HCT116 (cell line): ENCODE measurements at regions not wholly inside any gene's neighbourhood (a gene's known extent, or its start where the extent isn't known, plus 50 kb on each side); places are given as distances from the start of the nearest gene placed in this dataset.

Experiments
- CTCF ChIP-seq, 3 experiments: fragments of 200-600 bp in 1 of 3; sonication (generic) in 1 of 3; IDR thresholded peaks in 2 of 3; conservative IDR thresholded peaks in 1 of 3; 2 replicates each; pipeline ENCODE4 v1.5.1; 2012 to 2017; ENCODE audit warnings: low read depth in 2 of 3, low read length in 2 of 3, antibody characterized with exemption in 1 of 3, borderline replicate concordance in 1 of 3, control low read depth in 1 of 3, mild to moderate bottlenecking in 1 of 3, mixed read lengths in 1 of 3, mixed run types in 1 of 3, moderate library complexity in 1 of 3; ENCODE audit not compliant: insufficient read depth in 1 of 3
- POLR2A ChIP-seq: IDR thresholded peaks from 2 replicates; pipeline ENCODE4 v1.7.0; 2011; ENCODE audit warnings: borderline replicate concordance; ENCODE audit not compliant: insufficient read depth, insufficient read length; ENCODE audit errors: extremely low read depth
- TCF7L2 ChIP-seq: IDR thresholded peaks from 2 replicates; pipeline ENCODE4 v1.7.0; 2011; ENCODE audit warnings: borderline replicate concordance, inconsistent platforms; ENCODE audit not compliant: insufficient read depth, insufficient read length; ENCODE audit errors: extremely low read depth
- ZFX ChIP-seq: fragments of 450-650 bp; IDR thresholded peaks from 2 replicates; pipeline ENCODE4 v1.6.1; 2017

- no peak for TF ChIP-seq ZFX
- no peak for TF ChIP-seq POLR2A
- no peak for TF ChIP-seq CTCF (IDR thresholded peaks at IDR 0.05 in 2 of 3, conservative IDR thresholded peaks at IDR 0.05 in 1 of 3; ENCODE audit: borderline replicate concordance in 1 of 3, insufficient read depth in 1 of 3, low read depth in 2 of 3, low read length in 2 of 3)
- TF ChIP-seq TCF7L2, result no peak
These were observed 898.5 kb upstream of the SEMA6A start for GRCh38 chr5:117473165-117473564.
